ENCODE measurements at regions not wholly inside any gene's neighbourhood (a gene's known extent, or its start where the extent isn't known, plus 50 kb on each side); places are given as distances from the start of the nearest gene placed in this dataset.

- no peak overlapping the region for H3K27ac ChIP-seq (replicated peaks)
- no peaks in the 10 kb centered on the region for H3K27me3 ChIP-seq (ENCODE audit: insufficient read depth, poor library complexity, severe bottlenecking)
- no peak for DNase-seq (ENCODE audit: low read depth in 1 of 2, low spot score in 1 of 2)
- no peak overlapping the region for H3K4me3 ChIP-seq (replicated peaks; ENCODE audit: insufficient read depth, low read length)
- TF ChIP-seq SPI1 (IDR thresholded peaks at IDR 0.05; ENCODE audit: borderline replicate concordance, low read depth) = no peak
- TF ChIP-seq REST (IDR thresholded peaks at IDR 0.05; ENCODE audit: insufficient replicate concordance, low read depth) = no peak
- no peak for TF ChIP-seq POLR2AphosphoS5 (IDR thresholded peaks at IDR 0.05; ENCODE audit: low read depth)
Observed at GRCh38 chr19:27865927-27866777, 1346.8 kb downstream of the UQCRFS1 start.

GRCh38 chr19:27861411-27861975 lies 1351.5 kb downstream of the UQCRFS1 start:
- Histone ChIP-seq H3K27ac (replicated peaks) (no peak overlapping the region), H3K27me3 (ENCODE audit: insufficient read depth, poor library complexity, severe bottlenecking) (no peaks in the 10 kb centered on the region), H3K4me3 (replicated peaks; ENCODE audit: insufficient read depth, low read length) (no peak overlapping the region)
- TF ChIP-seq POLR2AphosphoS5 (IDR thresholded peaks at IDR 0.05; ENCODE audit: low read depth) (no peak), GABPA (IDR thresholded peaks at IDR 0.05; ENCODE audit: low read depth) (no peak), CTCF (IDR thresholded peaks at IDR 0.05; ENCODE audit: insufficient read depth, low read length) (no peak), REST (IDR thresholded peaks at IDR 0.05; ENCODE audit: insufficient replicate concordance, low read depth) (no peak), SPI1 (IDR thresholded peaks at IDR 0.05; ENCODE audit: borderline replicate concordance, low read depth) (no peak)
- DNase-seq (ENCODE audit: low read depth in 1 of 2, low spot score in 1 of 2) = no peak

- no peak for DNase-seq (ENCODE audit: low read depth in 1 of 2, low spot score in 1 of 2)
- no peak for TF ChIP-seq POLR2AphosphoS5 (IDR thresholded peaks at IDR 0.05; ENCODE audit: low read depth)
- no peaks in the 10 kb centered on the region for H3K27me3 ChIP-seq (ENCODE audit: insufficient read depth, poor library complexity, severe bottlenecking)
- no peak overlapping the region for H3K27ac ChIP-seq (replicated peaks)
- H3K4me3 ChIP-seq (replicated peaks; ENCODE audit: insufficient read depth, low read length) = no peak overlapping the region
Observed at GRCh38 chr19:27860309-27860934, 1352.5 kb downstream of the UQCRFS1 start.

- Histone ChIP-seq H3K27me3 (ENCODE audit: insufficient read depth, poor library complexity, severe bottlenecking) (no peaks in the 10 kb centered on the region), H3K27ac (replicated peaks) (no peak overlapping the region), H3K4me3 (replicated peaks; ENCODE audit: insufficient read depth, low read length) (no peak overlapping the region)
- DNase-seq (ENCODE audit: low read depth in 1 of 2, low spot score in 1 of 2) = no peak
- no peak for TF ChIP-seq SPI1 (IDR thresholded peaks at IDR 0.05; ENCODE audit: borderline replicate concordance, low read depth)
- TF ChIP-seq CTCF (IDR thresholded peaks at IDR 0.05; ENCODE audit: insufficient read depth, low read length) = no peak
- TF ChIP-seq POLR2AphosphoS5 (IDR thresholded peaks at IDR 0.05; ENCODE audit: low read depth) = no peak
- no peak for TF ChIP-seq REST (IDR thresholded peaks at IDR 0.05; ENCODE audit: insufficient replicate concordance, low read depth)
- TF ChIP-seq GABPA (IDR thresholded peaks at IDR 0.05; ENCODE audit: low read depth) = no peak
Observed at GRCh38 chr19:27859689-27860088, 1353.3 kb downstream of the UQCRFS1 start.
